ENCODE measurements at regions not wholly inside any gene's neighbourhood (a gene's known extent, or its start where the extent isn't known, plus 50 kb on each side); places are given as distances from the start of the nearest gene placed in this dataset.

- Histone ChIP-seq H4K8ac (replicated peaks; ENCODE audit: insufficient read length, low read depth, low read length) (no peak overlapping the region), H3K23ac (ENCODE audit: insufficient read length, low read depth, low read length) (no peak overlapping the region), H3K14ac (ENCODE audit: insufficient read depth, low read length) (no peak overlapping the region), H3K79me1 (ENCODE audit: insufficient read depth, low read depth, low read length, poor library complexity, severe bottlenecking) (no peaks in the 10 kb centered on the region), H2BK20ac (ENCODE audit: low read depth, low read length, poor library complexity, severe bottlenecking) (no peak overlapping the region), H2BK15ac (ENCODE audit: low read depth, low read length) (no peak overlapping the region), H2BK12ac (ENCODE audit: insufficient read length, low read depth, low read length) (no peak overlapping the region), H3K27ac (ENCODE audit: insufficient read length, low read depth, low read length) (no peak overlapping the region), H3K56ac (ENCODE audit: insufficient read length, low read depth, low read length) (no peak overlapping the region), H2BK120ac (ENCODE audit: low read depth, low read length, poor library complexity, severe bottlenecking) (no peak overlapping the region), H3K27me3 (ENCODE audit: insufficient read depth, low read length) (no peaks in the 10 kb centered on the region), H3K9me3 (ENCODE audit: control insufficient read depth, low read depth, low read length) (no peaks in the 10 kb centered on the region), H3K79me2 (ENCODE audit: insufficient read depth, low read length) (no peaks in the 10 kb centered on the region), H3K4ac (ENCODE audit: low read depth, low read length) (no peak overlapping the region), H3K4me2 (ENCODE audit: insufficient read depth, insufficient read length, low read length) (no peak overlapping the region), H3K23me2 (ENCODE audit: insufficient read length, low read depth, low read length, poor library complexity, severe bottlenecking) (no peaks in the 10 kb centered on the region), H3K18ac (ENCODE audit: insufficient read length, low read depth, low read length) (no peak overlapping the region), H2AK5ac (ENCODE audit: insufficient read length, low read length) (no peak overlapping the region), H3K4me1 (ENCODE audit: insufficient read depth, low read length) (no peaks in the 10 kb centered on the region), H4K91ac (ENCODE audit: insufficient read length, low read depth, low read length) (no peak overlapping the region), H2BK5ac (ENCODE audit: insufficient read length, low read length) (no peak overlapping the region), H2AFZ (ENCODE audit: low read length) (no peak overlapping the region), H4K5ac (ENCODE audit: insufficient read length, low read depth, low read length) (no peak overlapping the region), H3T11ph (ENCODE audit: low read length) (no peak overlapping the region), H3K9ac (ENCODE audit: extremely low read depth, insufficient read length, low read length) (no peak overlapping the region), H4K20me1 (ENCODE audit: control insufficient read depth, insufficient read depth, insufficient read length) (no peaks in the 10 kb centered on the region)
- Mint-ChIP-seq H3K9me3 (no peaks in the 10 kb centered on the region), H3K27ac (peak overlapping the region in 1 of 3 experiments; percentile 53; a peak in 1 of 7 replicates), H3K4me3 (no peak overlapping the region), H3K27me3 (ENCODE audit: low read depth) (no peaks in the 10 kb centered on the region), H3K36me3 (ENCODE audit: insufficient read depth in 1 of 3, low read depth in 3 of 3) (peaks cover 0 to 2% (median 0%) of the 10 kb centered on the region in 3 experiments; a peak in 2 of 7 replicates), H3K4me1 (no peaks in the 10 kb centered on the region)
- no CpG with 5 or more reads among the region's 7 CpGs for WGBS (ENCODE audit: extremely low coverage, insufficient read length, low lambda C conversion rate)
- DNase-seq: no peak
- TF ChIP-seq CTCF (conservative IDR thresholded peaks at IDR 0.05): no peak
Observed at GRCh38 chr20:6298049-6298448, 175.2 kb upstream of the FERMT1 start.

Measured in H9 (cell line).